HepG2 (cell line): ENCODE measurements at regions not wholly inside any gene's neighbourhood (a gene's known extent, or its start where the extent isn't known, plus 50 kb on each side); places are given as distances from the start of the nearest gene placed in this dataset.

ENCODE experiments used
- ATAC-seq: fragments of 200-7000 bp; cut with Tn5 transposase; 3 replicates; pipeline ENCODE4 v1.9.1; 2020; ENCODE audit warnings: mild to moderate bottlenecking, moderate library complexity
- BruUV-seq: library from RNA; stranded (reverse); fragments of 400-500 nt; replicated peaks from 2 replicates; lab custom pipeline; 2021; lab: Mats Ljungman, UMichigan
- CTCF ChIA-PET: fragments of 300-600 bp; formaldehyde crosslinking; extraction: SDS; loops from one replicate; lab custom pipeline; 2021; ENCODE audit warnings: low total read pairs, inconsistent platforms, low intra/inter-chr PET ratio; lab: Yijun Ruan, JAX
- POLR2A ChIA-PET: fragments of 350-600 bp; sonication (Branson Sonifier 250); formaldehyde crosslinking; loops from one replicate; lab custom pipeline; 2020; ENCODE audit warnings: antibody characterized with exemption, inconsistent platforms; lab: Yijun Ruan, JAX
- DNase-seq: peaks from one replicate; pipeline ENCODE4 v3.0.0-alpha.2; 2015; ENCODE audit warnings: low spot score
- FAIRE-seq: peaks from 3 replicates; lab custom pipeline; 2011; peaks lifted over from hg19 to GRCh38; lab: Jason Lieb, UNC
- H2AFZ ChIP-seq: one replicate; pipeline ENCODE4 v1.6.1; 2011; ENCODE audit warnings: low read length, inconsistent platforms
- H3K27ac ChIP-seq: fragments of 300-600 bp; 3 replicates; pipeline ENCODE4 v1.8.0; 2011; ENCODE audit warnings: mixed run types, mild to moderate bottlenecking, mixed read lengths, low read length, inconsistent platforms; ENCODE audit not compliant: insufficient read depth; ENCODE audit errors: extremely low read length
- H3K27me3 ChIP-seq, 2 experiments: fragments of 200-600 bp in 1 of 2; 2 replicates in 1 of 2; 3 replicates in 1 of 2; pipeline versions ENCODE4 v1.6.0 to v1.8.0; 2011; ENCODE audit warnings: low read length in 2 of 2, mild to moderate bottlenecking in 2 of 2, moderate library complexity in 2 of 2, inconsistent platforms in 1 of 2; ENCODE audit not compliant: insufficient read depth in 2 of 2, control insufficient read depth in 1 of 2
- H3K36me3 ChIP-seq, 2 experiments: fragments of 200-600 bp in 1 of 2; replicated peaks in 1 of 2; 2 replicates in 1 of 2; 3 replicates in 1 of 2; pipeline versions ENCODE4 v1.5.1 to v1.8.0; 2011; ENCODE audit warnings: low read length in 2 of 2, inconsistent platforms in 1 of 2; ENCODE audit not compliant: insufficient read depth in 2 of 2, control insufficient read depth in 1 of 2
- H3K4me1 ChIP-seq: 2 replicates; pipeline ENCODE4 v1.5.1; 2012; ENCODE audit warnings: low read length, inconsistent platforms; ENCODE audit not compliant: insufficient read depth
- H3K4me2 ChIP-seq: 2 replicates; pipeline ENCODE4 v1.6.0; 2011; ENCODE audit warnings: low read depth, low read length, inconsistent platforms
- H3K4me3 ChIP-seq, 3 experiments: fragments of 200-600 bp in 1 of 3; sonication (generic), shearing (Covaris generic) in 1 of 3; replicated peaks in 1 of 3; 2 replicates each; pipeline ENCODE4 v1.5.1; 2011 to 2016; ENCODE audit warnings: low read length in 3 of 3, inconsistent platforms in 2 of 3, low read depth in 2 of 3, mild to moderate bottlenecking in 2 of 3, control low read depth in 1 of 3, mixed read lengths in 1 of 3; ENCODE audit not compliant: insufficient read depth in 1 of 3
- H3K79me2 ChIP-seq: one replicate; pipeline ENCODE4 v1.6.1; 2011; ENCODE audit warnings: low read length, inconsistent platforms; ENCODE audit not compliant: insufficient read depth
- H3K9ac ChIP-seq: 2 replicates; pipeline ENCODE4 v1.6.0; 2011; ENCODE audit warnings: mild to moderate bottlenecking, low read depth, low read length, inconsistent platforms; ENCODE audit not compliant: insufficient read depth
- H3K9me3 ChIP-seq: 2 replicates; pipeline ENCODE4 v1.5.1; 2012; ENCODE audit warnings: mild to moderate bottlenecking, low read length
- H4K20me1 ChIP-seq: 2 replicates; pipeline ENCODE4 v1.6.0; 2011; ENCODE audit warnings: inconsistent platforms, mild to moderate bottlenecking, low read length, moderate library complexity; ENCODE audit not compliant: insufficient read depth
- JARID2 ChIP-seq: sonication (generic); formaldehyde crosslinking; IDR thresholded peaks from 2 replicates; pipeline ENCODE4 v1.8.1; 2023; ENCODE audit warnings: missing genetic modification reagents, inconsistent platforms; ENCODE audit not compliant: insufficient replicate concordance
- KAT2B ChIP-seq: fragments of 150-350 bp; IDR thresholded peaks from 2 replicates; pipeline ENCODE4 v1.6.1; 2014; ENCODE audit warnings: low read depth, low read length, borderline replicate concordance
- NBN ChIP-seq: fragments of 450-650 bp; conservative IDR thresholded peaks from 2 replicates; pipeline ENCODE4 v1.6.1; 2017
- NFYC ChIP-seq: IDR thresholded peaks from 2 replicates; pipeline ENCODE4 v1.6.1; 2016; ENCODE audit warnings: missing genetic modification reagents, missing compliant biosample characterization
- SKI ChIP-seq: fragments of 450-650 bp; IDR thresholded peaks from one replicate; pipeline ENCODE4 v1.6.1; 2018; ENCODE audit warnings: mild to moderate bottlenecking; ENCODE audit not compliant: partially characterized antibody
- STAT5B ChIP-seq: sonication (generic); formaldehyde crosslinking; IDR thresholded peaks from 2 replicates; pipeline ENCODE4 v1.4.0; 2020; ENCODE audit warnings: missing genetic modification reagents
- ZFP37 ChIP-seq: sonication (generic); formaldehyde crosslinking; IDR thresholded peaks from 2 replicates; pipeline ENCODE4 v1.4.0; 2020; ENCODE audit warnings: missing genetic modification reagents, borderline replicate concordance
- ZNF343 ChIP-seq: sonication (generic); formaldehyde crosslinking; IDR thresholded peaks from 2 replicates; pipeline ENCODE4 v1.4.0; 2020; ENCODE audit warnings: mild to moderate bottlenecking, missing genetic modification reagents
- ZNF451 ChIP-seq: sonication (generic); formaldehyde crosslinking; IDR thresholded peaks from 2 replicates; pipeline ENCODE4 v1.5.0; 2020; ENCODE audit warnings: mild to moderate bottlenecking, missing genetic modification reagents
- ZNF615 ChIP-seq: sonication (generic); formaldehyde crosslinking; IDR thresholded peaks from 2 replicates; pipeline ENCODE4 v1.5.0; 2020; ENCODE audit warnings: mild to moderate bottlenecking, missing genetic modification reagents, borderline replicate concordance
- WGBS: methylation state at CpG from one replicate; pipeline ENCODE4 v1.1.6; 2017; ENCODE audit warnings: low lambda C conversion rate; 5-methylcytosine and 5-hydroxymethylcytosine counted together
- in situ Hi-C: cut with HindIII; loops from 2 replicates; pipeline ENCODE4 v1.10.0; 2017; ENCODE audit warnings: low pct_unique_long_range_greater_than_20kb; ENCODE audit not compliant: extremely low pct_ligation_motif_present
- intact Hi-C: fragments of 100-400 bp; cut with micrococcal nuclease; formaldehyde crosslinking; loops from one replicate; pipeline ENCODE4 v1.10.0; 2022; ENCODE audit not compliant: unreplicated experiment
- TF ChIP-seq, protein P1 (sequence below): sonication (generic); formaldehyde crosslinking; IDR thresholded peaks from 2 replicates; pipeline ENCODE4 v1.5.1; 2020; ENCODE audit warnings: missing genetic modification reagents, mild to moderate bottlenecking, borderline replicate concordance
- TF ChIP-seq, protein P2 (sequence below): IDR thresholded peaks from 2 replicates; pipeline ENCODE4 v1.6.1; 2018; ENCODE audit warnings: missing genetic modification reagents, mild to moderate bottlenecking, missing compliant biosample characterization
- TF ChIP-seq, protein P3 (sequence below): sonication (generic); formaldehyde crosslinking; IDR thresholded peaks from 2 replicates; pipeline ENCODE4 v1.4.0; 2020; ENCODE audit warnings: missing genetic modification reagents
- TF ChIP-seq, protein P4 (sequence below): fragments of 450-650 bp; IDR thresholded peaks from 2 replicates; pipeline ENCODE4 v1.6.1; 2017; ENCODE audit warnings: mild to moderate bottlenecking
- TF ChIP-seq, protein P5 (sequence below): sonication (generic); formaldehyde crosslinking; IDR thresholded peaks from 2 replicates; pipeline ENCODE4 v1.9.0; 2022; ENCODE audit warnings: missing genetic modification reagents, mild to moderate bottlenecking, borderline replicate concordance

DNA sequence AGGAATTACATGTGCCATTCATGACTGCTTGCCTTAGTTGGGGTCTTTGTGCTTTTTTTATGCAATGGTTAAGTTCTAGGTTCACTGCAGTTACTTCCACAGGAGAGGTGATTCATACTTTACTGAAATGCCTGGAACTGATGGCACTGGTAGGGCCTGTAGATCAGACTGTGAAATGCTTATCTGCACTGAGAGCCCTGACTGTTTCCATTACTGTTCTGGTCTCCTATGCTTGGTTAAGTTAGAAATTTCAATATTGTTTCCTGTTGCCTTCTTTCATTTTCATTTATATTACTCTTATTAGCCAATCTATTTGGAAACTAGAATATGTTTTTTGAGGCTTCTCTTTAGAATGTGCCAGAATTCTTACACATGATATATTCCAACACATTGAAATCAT lies 484.1 kb upstream of the SEMA6A start (continued):
- TF ChIP-seq, protein P1, sequence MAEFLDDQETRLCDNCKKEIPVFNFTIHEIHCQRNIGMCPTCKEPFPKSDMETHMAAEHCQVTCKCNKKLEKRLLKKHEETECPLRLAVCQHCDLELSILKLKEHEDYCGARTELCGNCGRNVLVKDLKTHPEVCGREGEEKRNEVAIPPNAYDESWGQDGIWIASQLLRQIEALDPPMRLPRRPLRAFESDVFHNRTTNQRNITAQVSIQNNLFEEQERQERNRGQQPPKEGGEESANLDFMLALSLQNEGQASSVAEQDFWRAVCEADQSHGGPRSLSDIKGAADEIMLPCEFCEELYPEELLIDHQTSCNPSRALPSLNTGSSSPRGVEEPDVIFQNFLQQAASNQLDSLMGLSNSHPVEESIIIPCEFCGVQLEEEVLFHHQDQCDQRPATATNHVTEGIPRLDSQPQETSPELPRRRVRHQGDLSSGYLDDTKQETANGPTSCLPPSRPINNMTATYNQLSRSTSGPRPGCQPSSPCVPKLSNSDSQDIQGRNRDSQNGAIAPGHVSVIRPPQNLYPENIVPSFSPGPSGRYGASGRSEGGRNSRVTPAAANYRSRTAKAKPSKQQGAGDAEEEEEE (CRISPR knock-in tag) = no peak
- TF ChIP-seq, protein P2, sequence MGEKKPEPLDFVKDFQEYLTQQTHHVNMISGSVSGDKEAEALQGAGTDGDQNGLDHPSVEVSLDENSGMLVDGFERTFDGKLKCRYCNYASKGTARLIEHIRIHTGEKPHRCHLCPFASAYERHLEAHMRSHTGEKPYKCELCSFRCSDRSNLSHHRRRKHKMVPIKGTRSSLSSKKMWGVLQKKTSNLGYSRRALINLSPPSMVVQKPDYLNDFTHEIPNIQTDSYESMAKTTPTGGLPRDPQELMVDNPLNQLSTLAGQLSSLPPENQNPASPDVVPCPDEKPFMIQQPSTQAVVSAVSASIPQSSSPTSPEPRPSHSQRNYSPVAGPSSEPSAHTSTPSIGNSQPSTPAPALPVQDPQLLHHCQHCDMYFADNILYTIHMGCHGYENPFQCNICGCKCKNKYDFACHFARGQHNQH (CRISPR knock-in tag) = no peak
- TF ChIP-seq NBN = no peak
- no peak for TF ChIP-seq NFYC
- no peak for TF ChIP-seq ZNF451
- TF ChIP-seq STAT5B = no peak
- TF ChIP-seq JARID2 (CRISPR knock-in tag) = no peak
- TF ChIP-seq ZNF615 (CRISPR knock-in tag) = no peak
- no peak for TF ChIP-seq SKI
- TF ChIP-seq, all 625 proteins: peak for 0

DNA sequence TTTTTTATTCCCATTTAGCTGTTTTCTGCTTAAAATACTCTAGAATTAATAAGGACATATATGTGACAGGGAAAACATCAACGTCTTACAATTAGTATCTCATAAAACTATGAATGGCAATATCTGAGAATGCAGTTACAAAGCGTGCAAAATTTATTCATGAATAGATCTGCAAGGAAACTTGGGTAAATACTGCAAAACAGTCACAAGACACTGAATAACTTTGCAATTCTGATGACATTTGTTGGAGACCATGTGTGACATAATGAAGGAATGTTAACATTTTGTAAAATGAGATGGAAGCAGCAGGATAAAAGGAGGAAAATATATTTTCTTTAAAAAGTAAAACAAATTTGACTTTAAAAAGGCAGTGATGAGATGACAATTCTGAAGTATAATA lies 480.9 kb upstream of the SEMA6A start:
- TF ChIP-seq, protein P3, sequence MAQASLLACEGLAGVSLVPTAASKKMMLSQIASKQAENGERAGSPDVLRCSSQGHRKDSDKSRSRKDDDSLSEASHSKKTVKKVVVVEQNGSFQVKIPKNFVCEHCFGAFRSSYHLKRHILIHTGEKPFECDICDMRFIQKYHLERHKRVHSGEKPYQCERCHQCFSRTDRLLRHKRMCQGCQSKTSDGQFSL (CRISPR knock-in tag) = no peak
- TF ChIP-seq ZFP37 = no peak
- TF ChIP-seq, protein P4, sequence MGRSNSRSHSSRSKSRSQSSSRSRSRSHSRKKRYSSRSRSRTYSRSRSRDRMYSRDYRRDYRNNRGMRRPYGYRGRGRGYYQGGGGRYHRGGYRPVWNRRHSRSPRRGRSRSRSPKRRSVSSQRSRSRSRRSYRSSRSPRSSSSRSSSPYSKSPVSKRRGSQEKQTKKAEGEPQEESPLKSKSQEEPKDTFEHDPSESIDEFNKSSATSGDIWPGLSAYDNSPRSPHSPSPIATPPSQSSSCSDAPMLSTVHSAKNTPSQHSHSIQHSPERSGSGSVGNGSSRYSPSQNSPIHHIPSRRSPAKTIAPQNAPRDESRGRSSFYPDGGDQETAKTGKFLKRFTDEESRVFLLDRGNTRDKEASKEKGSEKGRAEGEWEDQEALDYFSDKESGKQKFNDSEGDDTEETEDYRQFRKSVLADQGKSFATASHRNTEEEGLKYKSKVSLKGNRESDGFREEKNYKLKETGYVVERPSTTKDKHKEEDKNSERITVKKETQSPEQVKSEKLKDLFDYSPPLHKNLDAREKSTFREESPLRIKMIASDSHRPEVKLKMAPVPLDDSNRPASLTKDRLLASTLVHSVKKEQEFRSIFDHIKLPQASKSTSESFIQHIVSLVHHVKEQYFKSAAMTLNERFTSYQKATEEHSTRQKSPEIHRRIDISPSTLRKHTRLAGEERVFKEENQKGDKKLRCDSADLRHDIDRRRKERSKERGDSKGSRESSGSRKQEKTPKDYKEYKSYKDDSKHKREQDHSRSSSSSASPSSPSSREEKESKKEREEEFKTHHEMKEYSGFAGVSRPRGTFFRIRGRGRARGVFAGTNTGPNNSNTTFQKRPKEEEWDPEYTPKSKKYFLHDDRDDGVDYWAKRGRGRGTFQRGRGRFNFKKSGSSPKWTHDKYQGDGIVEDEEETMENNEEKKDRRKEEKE = no peak
- TF ChIP-seq ZNF343 (CRISPR knock-in tag) = no peak
- TF ChIP-seq, protein P5, sequence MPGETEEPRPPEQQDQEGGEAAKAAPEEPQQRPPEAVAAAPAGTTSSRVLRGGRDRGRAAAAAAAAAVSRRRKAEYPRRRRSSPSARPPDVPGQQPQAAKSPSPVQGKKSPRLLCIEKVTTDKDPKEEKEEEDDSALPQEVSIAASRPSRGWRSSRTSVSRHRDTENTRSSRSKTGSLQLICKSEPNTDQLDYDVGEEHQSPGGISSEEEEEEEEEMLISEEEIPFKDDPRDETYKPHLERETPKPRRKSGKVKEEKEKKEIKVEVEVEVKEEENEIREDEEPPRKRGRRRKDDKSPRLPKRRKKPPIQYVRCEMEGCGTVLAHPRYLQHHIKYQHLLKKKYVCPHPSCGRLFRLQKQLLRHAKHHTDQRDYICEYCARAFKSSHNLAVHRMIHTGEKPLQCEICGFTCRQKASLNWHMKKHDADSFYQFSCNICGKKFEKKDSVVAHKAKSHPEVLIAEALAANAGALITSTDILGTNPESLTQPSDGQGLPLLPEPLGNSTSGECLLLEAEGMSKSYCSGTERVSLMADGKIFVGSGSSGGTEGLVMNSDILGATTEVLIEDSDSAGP = no peak
- no peak for TF ChIP-seq KAT2B
- Histone ChIP-seq H4K20me1 (no peaks in the 10 kb centered on the region), H3K4me1 (no peaks in the 10 kb centered on the region), H3K27me3 (peaks cover 0 to 3% of the 10 kb centered on the region in 2 experiments; a peak in 1 of 5 replicates), H3K4me2 (no peak overlapping the region), H3K79me2 (no peaks in the 10 kb centered on the region), H3K9me3 (no peaks in the 10 kb centered on the region), H3K4me3 (no peak overlapping the region), H3K36me3 (no peaks in the 10 kb centered on the region), H3K9ac (no peak overlapping the region), H3K27ac (no peak overlapping the region), H2AFZ (no peak overlapping the region)
- FAIRE-seq (no peak), DNase-seq (no peak), ATAC-seq (no peak)
- ChIA-PET POLR2A (no interaction called here), CTCF (no interaction called here)
- 0% methylated on average over 2 of the region's 2 CpGs for WGBS
- in situ Hi-C loops (no loop called here), intact Hi-C loops (no loop called here)
- no TSS peak for BruUV-seq
